Femur (tissue), 1 donor: ENCODE measurements at regions not wholly inside any gene's neighbourhood (a gene's known extent, or its start where the extent isn't known, plus 50 kb on each side); places are given as distances from the start of the nearest gene placed in this dataset.
A peak's percentile ranks its signal among the peaks of the same experiment; 100 is the strongest.
"Not testable (repeated sequence)": the region's sequence is repeated elsewhere in the genome, so short reads cannot be mapped to it uniquely, and the experiment has no call there.

Experiments
- DNase-seq: peaks from one replicate; pipeline ENCODE4 v3.0.0-alpha.2; 2017

GRCh38 chr7:67484244-67484751, 487.7 kb downstream of the TYW1 start:
- peak; percentile 76 for DNase-seq

GRCh38 chr7:67486401-67486800, 489.8 kb downstream of the TYW1 start:
- no peak for DNase-seq

GRCh38 chr7:67487316-67487715, 490.7 kb downstream of the TYW1 start:
- DNase-seq, result no peak

GRCh38 chr7:67489881-67490280, 493.2 kb downstream of the TYW1 start:
- DNase-seq, result no peak

GRCh38 chr7:67493366-67493765, 496.7 kb downstream of the TYW1 start:
- DNase-seq, result peak; percentile 42

DNA sequence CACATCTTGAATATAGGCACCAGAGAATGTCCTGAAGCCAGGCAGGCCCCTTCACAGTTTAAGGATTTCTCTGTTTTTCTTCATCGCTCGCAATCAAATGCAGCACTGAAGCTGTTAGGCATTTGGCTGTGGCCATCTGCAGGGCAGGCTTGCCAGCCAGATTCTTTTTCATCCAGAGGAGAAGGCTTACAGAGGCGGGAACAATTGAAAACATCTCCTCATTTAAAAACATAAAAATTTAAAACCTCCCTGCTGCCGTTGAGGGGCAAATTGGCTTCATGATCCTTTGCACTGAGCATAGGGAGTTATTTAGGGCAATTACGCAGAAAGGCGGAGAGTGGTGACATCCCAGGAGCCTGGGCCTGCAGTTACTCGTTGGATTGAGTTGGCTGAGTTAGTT, 500.0 kb downstream of the TYW1 start:
- peak; percentile 39 for DNase-seq

GRCh38 chr7:67497914-67498313, 501.3 kb downstream of the TYW1 start:
- DNase-seq, result not testable (repeated sequence)

- DNase-seq, result no peak
Observed at GRCh38 chr7:67502929-67503328, 506.3 kb downstream of the TYW1 start.

GRCh38 chr7:67505449-67505848, 508.8 kb downstream of the TYW1 start:
- DNase-seq, result no peak

DNA sequence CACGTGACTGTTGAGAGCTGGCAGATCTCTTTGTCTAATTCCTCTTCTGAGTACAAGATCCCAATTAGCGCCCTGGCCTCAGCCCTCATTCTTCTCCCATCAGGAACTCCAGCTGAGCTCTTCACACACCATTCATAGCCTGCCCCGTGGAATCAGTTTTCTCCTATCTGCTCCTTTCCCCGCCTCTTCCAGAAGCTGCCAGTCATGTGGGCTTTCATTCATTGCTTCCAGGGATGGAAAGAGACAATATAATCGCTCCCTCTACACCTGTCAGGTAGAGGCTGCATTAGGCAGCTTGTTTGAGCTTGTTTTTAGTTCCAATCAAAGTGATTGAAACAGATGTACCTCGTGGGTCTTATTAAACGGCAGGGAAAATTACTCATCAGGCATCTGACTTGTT, 515.8 kb downstream of the TYW1 start:
- DNase-seq, result no peak

- DNase-seq, result peak; percentile 71
Observed at GRCh38 chr7:67518580-67518979, 521.9 kb downstream of the TYW1 start.

DNA sequence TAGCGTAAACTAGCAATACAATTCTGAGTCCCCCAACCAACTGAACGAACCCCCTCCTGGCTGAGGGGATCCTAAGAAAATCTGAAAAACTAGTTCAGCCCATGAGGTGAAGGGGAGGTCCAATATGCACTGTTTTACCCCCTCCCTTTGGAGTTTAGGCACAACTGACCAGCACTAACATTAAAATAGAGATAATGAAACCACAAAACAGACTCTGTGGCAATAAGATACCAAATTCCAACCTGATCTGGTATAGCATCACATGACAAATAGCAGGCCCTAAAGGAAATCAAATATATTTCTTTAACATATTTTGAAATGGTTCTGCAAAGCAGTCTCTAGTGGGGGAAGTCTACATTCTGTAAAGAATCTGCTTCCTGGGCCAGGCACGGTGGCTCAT, 522.5 kb downstream of the TYW1 start:
- DNase-seq, result no peak

GRCh38 chr7:67522504-67522903, 525.9 kb downstream of the TYW1 start:
- no peak for DNase-seq

DNA sequence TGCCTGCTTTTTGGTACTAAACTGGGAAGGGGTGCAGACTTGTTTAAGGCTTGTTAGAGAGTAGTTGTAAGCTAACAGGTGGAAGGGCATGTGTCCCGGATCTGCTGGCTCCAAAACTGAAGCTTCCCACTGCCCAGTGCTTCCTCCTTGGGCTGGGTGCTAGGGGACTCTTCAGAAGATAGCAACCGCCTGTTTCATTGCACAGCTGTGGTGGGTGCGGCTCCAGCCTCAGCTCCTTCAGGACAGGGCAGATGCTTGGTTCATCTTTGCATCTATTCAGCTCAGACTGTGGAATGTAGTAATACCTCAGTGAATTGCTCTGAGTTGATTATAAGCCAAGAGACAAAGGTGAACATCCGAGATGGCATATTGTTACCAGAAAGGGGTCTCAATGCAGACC, 527.1 kb downstream of the TYW1 start:
- no peak for DNase-seq

DNA sequence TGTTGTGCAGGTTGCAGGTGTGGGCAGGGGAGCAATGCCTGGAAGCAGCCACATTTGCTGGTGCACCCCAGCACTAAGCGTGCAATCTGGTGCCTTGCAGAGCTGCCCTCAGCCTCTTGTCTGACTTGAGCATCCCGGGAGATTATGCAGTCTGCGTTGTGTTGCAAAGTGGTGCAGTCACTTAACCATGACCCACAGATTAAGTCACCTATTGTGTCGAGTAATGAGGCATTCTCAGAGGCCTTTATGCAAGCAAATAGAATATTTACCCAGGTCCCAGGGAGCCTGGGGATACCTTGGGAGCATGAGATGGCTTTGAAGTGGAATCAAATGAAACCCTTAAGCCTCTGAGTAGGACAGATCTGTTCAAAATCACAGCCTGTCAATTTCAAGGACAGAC, 529.0 kb downstream of the TYW1 start:
- no peak for DNase-seq

DNA sequence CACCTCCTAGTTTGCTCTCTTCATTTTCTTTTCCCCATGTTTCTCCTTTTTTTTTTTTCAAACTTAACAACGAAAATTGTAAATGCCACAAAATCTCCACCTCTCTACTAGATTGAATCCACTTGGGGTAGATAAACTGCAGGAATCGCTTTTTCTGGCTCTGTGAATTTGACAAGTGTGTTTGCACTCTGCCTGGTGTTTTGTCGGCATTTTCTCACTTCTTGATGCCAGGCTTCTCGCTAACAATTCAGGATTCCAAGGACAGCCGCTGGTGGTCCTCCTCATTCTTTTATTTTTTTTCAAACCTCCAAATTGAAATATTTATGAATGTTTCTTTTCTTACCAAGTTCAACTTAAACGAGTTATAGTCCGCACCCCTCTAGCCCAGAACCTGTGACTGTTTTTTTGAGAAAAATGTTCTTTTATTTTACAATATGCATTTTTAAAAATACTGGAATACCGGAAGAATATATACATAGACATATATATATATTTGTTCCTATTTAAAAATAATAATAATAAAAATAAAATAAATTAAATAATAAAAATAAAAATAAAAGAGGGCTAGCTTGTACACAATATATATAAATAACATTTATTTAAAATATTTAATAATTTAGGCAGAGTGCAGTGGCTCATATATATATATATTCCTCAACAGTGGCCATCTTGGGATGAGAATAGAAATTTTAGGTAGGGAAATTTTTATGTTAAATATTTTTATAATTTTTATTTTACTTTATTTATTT, 538.8 kb downstream of the TYW1 start:
- no peak for DNase-seq

DNA sequence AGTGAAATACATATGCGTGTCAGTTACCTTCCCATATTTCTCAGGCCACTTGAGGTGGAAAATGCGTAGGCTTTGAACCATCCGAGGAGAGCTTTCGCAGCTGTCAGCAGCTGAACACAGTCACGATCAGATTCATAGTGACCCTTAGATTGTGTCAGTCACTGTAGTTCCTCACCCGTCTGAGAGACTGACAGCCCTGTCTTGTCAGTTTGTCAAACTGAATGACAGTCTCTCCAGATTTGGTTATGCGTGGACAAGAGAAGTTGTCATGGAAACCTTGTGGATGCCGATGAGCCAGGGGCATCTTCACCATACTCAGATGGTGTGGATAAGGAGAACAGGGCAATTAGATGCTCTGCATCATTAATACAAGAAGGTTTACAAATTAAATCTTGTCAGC, 546.3 kb downstream of the TYW1 start:
- DNase-seq, result no peak

DNA sequence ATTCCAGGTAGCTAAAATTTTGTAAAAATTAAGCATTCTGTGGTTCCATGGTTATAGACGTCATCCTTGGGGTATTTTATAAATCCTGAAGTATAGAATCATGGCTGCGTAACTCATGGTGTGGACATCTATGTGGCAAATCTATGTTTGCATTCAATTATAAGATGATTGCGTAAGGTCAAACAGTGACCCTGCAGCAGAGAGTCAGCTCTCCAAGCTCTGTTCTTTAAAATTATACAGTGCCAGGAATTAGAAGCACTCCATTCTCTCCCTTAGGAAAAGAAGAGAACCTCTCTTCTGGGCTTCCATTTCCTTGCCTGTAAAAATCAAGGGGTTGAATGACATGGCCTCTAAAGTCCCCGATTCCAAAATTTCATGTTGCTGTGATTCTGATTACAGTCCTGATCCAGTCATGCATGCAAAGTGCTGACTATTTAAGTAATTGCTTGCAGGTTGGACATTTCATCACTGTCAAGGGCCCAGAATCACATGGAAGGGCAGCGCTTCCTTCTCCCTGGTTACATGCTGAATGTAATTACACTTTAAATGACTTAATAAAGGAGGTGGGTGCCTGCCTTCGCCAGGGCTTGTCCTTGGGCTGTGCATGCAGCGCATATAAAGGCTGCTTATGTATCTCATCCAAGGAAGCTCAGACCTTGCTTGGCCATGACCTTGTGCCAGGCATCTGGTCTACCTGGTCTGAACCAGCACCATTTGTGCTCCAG, 550.7 kb downstream of the TYW1 start:
- no peak for DNase-seq

GRCh38 chr7:67549126-67549525, 552.5 kb downstream of the TYW1 start:
- DNase-seq, result peak; percentile 67

DNA sequence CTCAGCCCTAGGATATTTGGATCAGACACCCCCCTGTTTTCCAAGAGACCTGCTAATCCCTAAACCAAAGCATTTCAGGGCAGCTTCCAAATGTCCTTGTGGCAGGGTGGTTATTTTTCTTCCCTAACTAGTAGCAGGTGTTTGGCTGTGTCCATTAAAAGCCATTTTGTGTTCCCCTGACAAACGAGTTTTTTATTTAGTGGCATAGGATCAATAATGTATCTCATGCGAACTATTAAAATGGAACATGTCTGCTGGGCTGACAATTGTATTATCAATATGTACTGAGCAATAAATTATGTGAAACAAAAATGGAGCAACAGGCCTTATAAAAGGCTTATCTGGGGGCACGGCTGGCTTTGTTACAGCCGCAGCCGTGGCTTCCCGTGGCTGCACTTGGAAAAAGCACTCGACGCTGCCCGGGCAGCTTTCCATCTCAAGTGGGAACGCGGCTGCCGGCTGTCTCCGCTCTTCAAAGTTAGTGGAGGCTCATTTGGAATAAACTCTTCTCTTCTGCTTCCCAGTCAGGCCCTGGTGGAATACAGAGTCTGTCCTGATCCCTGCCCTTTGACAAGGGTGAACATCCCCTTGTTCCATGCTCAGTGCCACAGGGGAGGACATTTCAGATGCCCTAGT, 554.3 kb downstream of the TYW1 start:
- peak; percentile 82 for DNase-seq

DNA sequence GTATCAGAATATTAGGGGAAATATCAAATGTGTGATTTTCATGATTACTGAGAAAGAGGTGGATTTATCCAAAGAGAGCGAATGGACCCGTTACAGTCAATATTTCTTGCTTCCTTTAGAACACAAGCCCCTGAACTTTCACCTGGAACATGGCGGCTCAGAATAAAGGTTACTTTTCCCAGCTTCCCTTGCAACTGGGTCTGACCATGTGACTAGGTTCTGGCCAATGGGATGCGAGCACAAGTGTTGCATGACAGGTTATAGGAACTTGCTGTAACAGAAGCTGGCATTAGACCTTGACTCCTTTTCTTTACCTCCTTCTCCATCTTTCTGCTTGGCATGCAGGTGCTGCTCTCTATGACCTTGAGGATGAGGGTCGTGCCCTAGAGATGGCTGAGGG, 556.1 kb downstream of the TYW1 start:
- DNase-seq, result no peak

DNA sequence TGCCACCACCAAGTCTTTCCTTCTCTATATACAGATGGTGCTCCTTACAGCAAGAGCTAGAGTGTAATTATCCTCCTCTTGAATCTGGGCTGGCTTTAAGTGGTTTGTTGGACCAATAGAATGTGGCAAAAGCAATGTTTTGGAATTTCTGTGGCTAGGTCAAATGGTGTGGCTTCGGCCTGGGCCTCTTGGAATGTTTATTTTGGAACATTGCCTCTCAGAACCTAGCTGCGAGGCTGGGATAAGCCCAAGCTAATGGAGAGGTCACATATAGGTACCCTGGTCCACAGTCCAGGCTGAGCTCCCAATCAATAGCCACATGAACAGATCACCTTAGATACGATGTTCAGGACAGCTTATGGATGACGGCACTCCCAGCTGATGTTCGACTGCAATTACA, 556.7 kb downstream of the TYW1 start:
- peak; percentile 48 for DNase-seq

- no peak for DNase-seq
Observed at GRCh38 chr7:67554986-67555385, 558.4 kb downstream of the TYW1 start.

DNA sequence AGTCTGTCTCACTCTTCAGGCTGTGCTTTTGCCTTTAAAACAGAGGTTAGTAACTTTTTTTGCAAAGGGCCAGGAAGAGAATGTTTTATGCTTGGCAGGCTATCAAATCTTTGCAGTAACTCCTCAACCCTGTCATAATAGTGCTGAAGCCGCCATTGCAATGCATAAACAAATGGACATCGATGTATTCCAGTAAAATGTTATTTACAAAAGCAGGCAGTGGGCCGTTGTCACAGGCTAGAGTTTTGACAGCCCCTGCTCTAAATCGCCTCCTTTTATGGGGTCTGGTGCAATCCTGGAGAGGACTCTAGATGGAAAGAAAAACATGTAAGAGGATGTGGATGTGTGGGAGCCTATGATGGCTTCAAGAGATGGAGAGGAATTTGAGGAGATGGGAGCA, 568.3 kb downstream of the TYW1 start:
- DNase-seq, result no peak
